HG02798 (cell line): ENCODE measurements at regions not wholly inside any gene's neighbourhood (a gene's known extent, or its start where the extent isn't known, plus 50 kb on each side); places are given as distances from the start of the nearest gene placed in this dataset.

Experiments
- ATAC-seq: cut with Tn5 transposase; IDR thresholded peaks from one replicate; pipeline ENCODE4 v1.9.1; 2021; ENCODE audit warnings: mild to moderate bottlenecking; ENCODE audit not compliant: unreplicated experiment, poor library complexity

DNA sequence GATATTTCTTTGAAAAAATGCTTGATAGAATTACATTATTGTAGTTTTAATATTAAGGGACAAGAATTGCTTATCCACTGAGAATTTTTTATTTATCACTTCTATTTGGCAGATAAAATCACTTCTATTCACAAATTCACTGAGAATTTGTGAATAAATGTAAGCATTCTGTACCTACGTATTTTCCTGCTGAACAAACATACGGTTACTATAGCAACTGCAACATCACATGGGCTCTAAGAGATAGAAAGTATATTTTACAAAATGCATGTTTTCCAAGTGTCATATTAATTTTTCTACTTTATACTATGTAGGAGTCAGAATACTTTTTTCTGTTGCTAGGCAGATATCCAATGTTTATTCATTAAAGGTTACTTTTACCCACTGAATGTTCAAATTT lies 166.2 kb downstream of the ZIC1 start:
- no peak for ATAC-seq

DNA sequence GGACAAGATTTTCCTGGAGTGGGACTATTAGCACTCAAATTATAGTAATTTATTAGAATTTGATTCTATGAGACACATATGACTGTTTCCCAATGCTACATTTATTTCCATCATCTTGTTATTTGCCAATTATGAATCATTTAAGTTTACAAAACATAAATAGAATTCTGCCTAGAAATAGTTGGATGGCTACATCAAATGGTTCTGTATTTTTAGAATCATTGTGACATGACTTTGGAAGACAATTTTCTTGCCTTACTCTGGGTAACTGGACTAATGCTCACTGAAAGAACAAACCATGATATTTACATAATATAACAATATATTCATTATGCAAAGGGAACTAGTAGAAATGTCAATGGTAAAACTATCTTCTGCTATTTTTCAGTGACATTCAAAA lies 173.5 kb downstream of the ZIC1 start:
- ATAC-seq: no peak

DNA sequence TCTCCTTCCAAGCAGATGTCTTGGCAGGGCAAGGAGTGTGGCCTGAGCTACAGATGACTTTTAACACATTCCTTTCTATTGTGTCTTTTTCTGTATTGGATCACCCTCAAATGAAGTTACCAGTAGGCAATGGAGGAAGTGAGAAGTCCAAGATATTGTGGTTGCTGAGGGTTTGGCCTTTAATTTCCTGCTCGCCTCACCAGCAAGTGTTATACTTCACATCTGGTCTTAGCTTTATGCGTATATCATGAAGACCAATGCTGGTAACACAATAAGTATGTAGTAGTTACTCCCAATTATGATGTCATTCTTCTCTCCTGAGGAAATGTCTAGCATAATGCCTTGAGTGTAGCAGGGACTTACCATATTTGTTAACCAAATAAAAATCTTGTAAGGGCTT lies 179.9 kb downstream of the ZIC1 start:
- ATAC-seq: no peak

DNA sequence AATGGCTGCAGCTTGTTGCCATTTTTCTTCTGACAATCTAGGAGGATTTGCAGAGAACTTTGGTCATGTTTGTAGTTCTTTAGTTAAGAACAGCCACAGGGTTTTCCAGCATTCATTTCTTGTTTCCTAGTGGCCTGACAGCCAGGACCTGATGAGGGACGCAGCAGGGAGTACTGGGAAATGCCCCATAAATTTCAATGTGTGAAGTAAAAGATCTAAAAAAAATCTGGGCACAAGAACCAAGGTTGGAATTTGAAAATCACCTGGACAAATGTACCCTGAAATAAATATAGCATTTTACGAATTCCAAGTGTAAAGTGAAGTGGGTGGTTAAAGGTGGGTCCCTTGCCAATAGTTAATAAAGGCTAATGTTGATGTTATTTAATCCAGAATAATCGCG lies 195.0 kb downstream of the ZIC1 start:
- ATAC-seq: no peak

DNA sequence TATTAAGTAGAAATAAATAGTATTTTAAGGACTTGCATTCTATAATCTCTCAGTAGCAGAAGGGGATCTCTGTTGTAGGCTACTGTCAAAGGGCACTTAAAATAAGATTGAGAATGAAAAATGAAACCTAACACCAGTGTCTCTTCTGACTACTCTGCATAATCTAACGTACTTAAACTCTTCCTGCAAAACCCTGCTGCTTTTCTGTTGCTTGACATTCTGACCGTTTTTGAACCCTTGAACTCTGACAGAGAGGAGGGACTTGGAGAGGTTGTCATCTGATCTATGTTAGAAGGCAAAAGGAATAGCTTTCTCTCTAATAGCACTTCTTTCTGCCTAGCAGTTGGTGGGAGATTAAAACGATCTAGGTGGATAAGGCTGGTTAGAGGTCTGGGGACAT lies 204.6 kb downstream of the ZIC1 start:
- peak; percentile 89 for ATAC-seq

DNA sequence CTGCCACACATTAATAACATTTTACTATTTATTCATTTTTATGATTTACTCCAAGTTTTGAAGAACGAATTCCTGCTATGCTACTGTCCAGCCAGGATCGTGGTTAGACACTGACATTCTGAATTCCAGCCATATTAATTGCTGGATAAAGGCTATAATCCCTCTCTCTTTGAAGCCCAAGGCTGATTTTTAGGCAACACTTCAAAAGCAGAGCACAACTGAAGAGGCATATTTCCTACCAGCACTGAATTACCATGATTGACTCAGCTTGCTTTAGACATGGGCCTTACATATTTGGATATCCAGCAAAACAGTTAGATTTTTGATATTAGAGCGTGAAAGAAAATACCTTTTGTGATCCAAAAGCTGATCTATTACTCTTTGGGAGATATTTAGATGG lies 205.0 kb downstream of the ZIC1 start:
- ATAC-seq: peak; percentile 37

DNA sequence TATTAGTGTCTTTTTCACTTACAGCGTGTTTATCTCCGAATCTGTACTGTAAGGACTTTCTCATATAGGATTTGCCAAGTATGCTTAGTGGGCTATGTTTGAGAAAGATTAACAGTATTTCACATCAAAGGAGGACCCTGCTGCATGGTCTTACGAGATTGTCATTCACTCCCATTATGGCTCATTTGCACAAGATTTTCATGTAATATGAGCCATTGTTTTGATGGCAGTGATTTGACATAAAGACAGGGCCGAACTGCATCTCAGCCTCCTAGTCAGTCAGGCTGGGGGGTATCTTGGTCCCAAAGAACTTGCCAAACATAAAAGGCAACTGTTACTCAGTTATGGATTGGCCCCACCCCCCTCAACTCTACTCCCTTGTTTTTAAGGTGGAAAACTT lies 205.9 kb downstream of the ZIC1 start:
- no peak for ATAC-seq

DNA sequence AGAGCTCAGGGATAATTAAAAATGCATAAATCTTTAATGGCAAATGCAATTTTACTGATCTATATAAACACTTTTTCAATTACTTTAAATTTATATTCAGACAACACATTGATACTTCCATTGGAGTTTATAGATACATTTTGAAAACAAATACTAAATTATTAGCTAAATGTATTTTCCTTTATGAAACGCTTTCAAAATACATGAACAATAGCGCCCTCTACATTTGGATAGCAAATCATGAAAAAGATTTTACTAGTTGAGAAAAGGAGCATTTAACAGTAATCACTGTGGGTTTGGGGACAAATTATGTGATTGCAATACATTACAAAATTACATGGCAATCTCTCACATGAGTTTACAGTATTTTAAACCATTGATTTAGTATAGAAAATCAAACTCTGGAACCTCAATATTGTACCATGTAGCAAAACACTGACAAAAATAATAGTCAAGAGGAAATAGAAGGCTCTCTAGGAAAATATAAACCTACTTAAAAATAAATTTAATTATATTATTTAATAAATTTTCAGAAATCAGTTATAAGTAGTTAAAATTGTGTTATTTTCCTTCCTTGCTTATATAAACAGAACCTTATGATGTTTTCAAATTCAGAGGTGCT lies 207.9 kb downstream of the ZIC1 start:
- no peak for ATAC-seq

DNA sequence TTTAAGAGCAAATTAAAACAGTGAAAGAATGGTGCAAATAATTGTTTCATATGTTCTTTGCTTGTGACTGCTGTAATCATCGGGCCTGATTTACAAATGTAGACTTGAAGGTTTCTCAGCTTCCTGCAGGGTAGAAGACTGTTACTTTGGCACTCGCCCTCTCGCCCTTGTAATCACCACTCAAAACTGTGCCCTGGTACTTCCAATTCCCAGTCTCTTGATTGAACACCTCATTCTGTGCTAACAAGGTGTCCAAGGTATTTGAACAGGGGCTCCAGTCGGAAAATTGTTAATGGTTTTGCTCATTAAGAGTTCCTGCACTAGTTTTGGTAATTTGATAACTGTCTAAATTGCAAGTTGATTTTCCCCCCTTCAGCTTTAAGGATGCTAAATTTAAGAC lies 209.5 kb downstream of the ZIC1 start:
- no peak for ATAC-seq

DNA sequence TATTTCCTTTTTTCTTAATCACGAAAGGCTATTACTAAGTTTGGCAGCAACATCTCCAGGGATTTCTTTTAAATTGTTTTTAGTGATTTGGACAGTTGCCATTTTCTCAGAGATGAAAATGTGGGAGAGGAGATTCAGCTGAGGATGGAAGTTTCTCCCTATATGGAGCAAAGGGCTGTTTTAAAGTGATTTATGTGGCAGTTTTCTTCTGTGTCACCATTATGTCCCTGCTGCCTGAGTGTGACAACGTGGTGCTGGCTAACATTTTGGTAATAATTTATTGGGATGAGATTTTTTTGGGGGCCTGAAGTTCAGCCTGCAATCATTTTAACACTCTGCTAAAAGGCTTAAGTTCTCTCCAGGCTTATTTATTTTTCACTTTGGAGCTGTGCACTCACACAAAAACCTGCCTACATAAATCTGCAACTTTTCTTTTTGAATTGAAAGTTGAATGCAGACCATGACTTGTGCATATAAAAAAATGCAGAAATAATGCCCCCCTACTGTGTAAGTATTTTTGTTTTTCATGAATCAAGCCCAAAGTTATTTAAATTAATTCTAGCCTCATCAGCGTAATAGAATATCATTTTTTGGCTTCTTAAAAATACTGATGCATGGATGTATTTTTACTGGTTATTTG lies 210.9 kb downstream of the ZIC1 start:
- ATAC-seq: no peak

DNA sequence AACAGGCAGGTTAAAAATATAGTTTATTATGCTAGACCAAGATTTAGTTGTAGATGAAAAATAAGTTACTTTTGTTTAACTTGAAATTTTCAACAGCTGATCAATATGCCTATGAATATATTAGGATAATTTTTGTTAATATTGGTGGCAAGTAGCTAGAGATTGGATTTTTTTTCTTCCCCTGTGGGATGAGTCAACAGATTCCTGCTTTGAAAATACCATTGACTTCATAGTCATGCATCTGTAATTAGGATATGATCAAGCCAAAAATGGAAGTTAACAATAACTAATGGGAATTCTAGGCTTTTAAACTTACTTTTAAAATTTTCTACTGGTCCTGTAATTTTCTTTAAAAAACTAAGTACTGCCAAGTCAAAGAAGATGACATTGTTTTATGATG lies 211.7 kb downstream of the ZIC1 start:
- no peak for ATAC-seq

DNA sequence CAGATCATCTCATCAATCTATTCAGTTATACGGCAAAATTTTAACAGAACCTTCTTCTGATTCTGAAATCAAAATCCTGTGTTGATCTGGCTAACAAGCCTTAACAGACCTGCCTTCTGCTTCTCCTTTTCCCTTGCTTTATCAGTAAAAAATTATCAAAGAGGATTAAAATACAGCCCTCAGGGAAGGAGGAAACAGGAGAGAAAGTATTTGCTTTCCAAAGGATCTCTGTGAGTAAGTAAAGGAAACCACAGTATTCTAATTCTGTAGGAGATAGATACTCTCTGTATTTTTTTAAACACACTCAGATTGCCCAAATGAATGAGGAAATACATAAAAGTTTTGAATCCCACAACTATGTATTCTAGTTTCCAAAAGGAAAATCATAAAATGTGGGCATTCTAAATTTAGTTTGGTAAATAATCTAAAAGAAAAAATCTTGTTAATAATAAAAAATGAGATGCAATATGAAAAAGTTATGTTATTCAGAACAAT lies 221.8 kb downstream of the ZIC1 start:
- ATAC-seq: no peak

DNA sequence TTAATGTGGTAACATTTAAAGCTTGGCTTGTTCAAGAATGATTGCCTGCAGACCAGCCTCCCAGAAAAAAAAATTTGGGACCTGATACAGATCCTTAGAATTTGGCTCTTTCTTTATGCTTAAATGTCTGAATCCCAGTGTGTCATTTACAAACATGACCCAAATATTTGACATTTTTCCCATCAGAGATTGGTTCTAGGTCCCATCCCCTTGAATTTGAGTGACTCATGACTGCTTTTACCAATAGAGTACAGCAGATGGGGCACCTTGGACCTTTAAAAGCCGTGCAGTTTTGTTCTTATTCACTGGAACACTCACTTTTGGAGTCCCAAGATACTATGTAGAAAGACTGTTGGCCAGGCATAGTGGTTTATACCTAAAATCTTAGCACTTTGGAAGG lies 231.6 kb downstream of the ZIC1 start:
- no peak for ATAC-seq

DNA sequence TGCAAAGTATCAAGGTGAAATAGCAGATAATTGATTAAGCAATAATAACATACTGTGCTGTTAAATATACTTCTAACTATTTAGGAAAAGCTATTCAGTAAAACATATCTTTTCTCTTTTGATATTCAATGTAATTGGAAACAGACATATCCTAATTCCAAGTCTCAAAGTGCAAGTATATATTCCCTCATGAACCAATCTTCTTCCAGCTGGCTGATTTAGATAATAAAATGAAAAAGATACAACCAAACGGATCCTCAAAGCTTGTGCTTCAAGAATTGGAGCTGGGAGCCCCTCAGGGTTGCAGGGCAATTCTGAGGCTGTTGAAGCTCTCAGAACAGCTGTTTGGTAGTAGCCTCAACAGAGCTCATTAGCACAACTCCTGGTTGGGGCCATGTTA lies 236.6 kb downstream of the ZIC1 start:
- ATAC-seq: no peak

DNA sequence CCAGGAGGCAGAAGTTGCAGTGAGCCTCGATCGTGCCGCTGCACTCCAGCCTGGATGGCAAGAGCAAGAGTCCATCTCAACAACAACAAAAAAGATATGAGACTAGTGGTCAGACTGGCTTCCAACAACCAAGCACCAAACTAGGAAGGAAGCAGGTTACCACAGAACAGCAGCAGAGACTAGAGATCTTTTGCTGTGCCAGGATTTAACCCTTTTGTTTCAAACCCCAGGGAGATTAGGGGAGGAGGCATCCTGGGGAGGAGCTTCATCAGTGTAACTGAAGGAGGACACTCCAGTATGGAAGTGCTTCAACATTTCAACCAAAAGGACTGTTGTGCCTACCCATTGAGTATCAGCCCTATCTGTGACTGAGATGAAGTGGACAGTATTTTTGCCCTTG lies 240.3 kb downstream of the ZIC1 start:
- no peak for ATAC-seq

DNA sequence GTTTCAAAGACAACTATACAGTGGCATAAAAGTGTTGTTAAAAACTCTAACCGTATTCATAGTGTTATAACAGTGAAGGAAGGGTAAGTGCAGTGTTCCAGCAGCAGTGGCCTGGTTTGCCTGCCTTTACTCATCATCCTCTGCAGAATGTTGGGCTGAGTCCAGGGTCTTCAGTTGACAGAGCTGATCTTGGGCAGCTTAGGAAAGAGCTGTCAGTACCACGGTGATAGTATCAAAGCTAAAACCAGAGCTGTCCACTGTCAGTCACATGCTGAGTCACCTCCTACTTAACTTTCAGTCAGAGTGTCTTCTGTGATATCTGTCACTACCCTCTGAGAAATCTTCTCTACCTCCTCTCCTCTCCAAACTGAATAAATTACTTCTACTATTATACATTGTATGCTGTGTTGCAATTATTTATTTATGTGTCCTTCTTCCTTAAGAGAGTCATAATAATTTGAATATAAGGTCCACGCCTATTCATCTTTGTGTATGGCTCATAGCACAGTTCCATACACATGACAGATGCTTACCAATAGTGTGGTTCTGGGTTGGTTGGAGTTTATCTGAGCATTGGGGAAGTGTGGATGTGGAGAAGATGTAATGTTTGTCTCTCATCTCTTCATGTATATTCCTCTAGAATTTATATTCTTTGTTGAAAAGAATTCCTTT lies 242.1 kb downstream of the ZIC1 start:
- ATAC-seq: no peak

DNA sequence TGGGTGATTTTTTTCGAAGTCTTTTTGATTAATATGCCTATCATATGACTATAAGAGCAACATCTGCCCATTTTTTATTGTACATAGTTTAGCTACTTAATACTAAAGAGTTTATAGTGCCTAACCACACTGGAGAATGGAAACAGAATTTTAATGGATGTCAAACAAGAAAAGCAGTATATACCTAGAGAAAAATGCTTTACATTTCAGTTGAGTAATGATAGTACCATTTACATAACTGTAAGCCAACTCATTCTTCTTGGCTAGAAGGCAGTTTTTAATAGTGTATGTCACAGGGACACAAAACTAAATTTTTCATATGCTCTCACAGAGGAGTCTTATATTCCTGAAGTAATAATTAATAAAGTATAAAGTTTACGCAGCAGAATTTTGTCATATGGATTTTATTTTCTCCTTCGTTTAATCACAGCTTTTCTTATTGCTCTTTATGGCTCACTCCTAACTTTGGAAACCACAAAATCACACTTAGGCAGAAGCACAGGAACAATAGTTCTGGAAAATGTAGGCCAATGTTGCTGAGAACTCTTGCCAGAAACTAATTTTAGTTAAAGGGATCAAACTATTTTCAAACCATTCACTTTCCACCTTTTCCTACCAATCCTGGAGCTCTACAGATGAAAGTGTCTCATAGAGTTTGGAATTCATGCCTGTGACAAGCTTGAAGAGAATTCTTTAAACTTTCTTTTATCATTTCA lies 243.6 kb downstream of the ZIC1 start:
- no peak for ATAC-seq

DNA sequence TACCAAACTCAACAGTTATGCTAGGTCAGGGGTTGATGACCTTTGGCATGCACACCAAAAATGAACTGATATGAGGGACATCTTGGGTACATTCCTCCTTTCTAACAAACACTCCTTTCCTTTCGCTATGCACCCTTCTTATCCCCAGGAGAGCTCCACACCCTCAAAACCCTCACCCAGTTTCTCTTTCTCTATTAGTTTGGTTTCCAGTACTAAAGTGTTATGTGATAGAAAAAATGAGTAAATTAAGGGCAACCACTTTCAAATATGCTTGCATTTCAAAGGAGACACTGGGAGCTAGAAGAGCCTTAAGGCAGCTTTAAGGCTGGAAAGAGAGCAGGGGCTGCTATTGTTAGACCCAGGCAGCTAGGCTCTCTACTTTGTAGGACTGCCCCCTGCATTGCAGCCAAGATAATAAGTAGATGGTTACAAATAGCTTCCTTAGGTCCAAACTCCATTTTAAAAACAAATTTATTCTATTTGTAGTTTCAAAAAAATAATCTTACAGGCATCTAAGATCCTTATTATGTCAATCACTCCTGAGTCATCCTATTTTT lies 244.3 kb downstream of the ZIC1 start:
- ATAC-seq: no peak

DNA sequence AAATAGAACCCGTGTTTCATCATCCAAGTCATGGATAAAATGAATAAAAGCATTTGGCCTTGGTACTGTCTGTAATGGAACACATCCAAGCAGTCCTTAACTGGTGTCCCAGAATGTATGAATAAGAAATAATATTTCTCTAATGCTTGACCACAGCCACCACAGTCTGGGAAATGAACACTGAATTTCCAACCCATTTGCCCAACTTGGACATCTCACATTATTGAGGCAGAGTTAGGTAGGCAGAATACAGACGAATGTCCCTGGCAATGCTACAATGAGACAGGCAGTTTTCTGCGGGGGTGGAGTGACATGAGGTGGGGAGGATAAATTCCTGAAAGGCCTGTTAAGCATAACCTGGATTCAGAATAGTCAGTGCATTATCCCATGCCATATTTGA lies 245.7 kb downstream of the ZIC1 start:
- no peak for ATAC-seq

DNA sequence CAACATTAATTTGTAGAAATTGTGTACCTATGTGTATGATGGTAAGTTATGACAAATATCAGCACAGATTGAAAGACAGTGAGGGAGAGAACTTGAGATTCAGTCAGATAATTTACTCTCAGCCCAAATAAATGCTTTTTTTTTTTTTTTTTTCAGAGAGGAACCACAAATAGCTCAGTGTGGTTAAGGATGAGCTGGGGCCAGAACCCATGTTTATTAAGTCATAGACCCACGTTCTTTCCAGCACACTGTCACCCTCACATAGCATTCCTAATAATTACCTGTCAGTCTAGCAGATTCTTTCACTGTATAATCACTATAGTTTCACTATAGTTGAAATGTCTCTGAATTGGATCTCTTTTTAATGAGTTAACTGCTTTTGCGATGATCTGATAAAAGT lies 246.1 kb downstream of the ZIC1 start:
- no peak for ATAC-seq

DNA sequence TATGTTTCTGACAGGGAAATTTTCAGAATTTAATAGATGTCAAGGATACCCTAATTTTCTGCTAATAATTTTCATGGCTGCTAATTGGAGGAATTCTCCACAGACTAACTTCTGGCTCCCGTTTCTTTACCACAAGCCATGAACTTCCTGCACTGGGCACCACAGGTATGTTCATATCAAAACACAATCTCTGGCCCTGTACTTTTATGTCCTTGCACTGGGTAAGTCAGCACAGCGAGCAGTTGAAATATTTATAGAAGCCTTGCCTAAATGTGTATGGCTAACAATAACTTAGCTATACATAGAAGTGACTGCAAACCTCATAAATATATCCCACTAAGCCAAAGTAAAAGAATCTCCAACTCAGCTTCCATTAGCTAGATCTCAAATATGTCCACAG lies 246.9 kb downstream of the ZIC1 start:
- no peak for ATAC-seq
